OCI-LY7 (cell line): ENCODE measurements at regions not wholly inside any gene's neighbourhood (a gene's known extent, or its start where the extent isn't known, plus 50 kb on each side); places are given as distances from the start of the nearest gene placed in this dataset.

Source experiments
- CTCF ChIP-seq: fragments of 200-600 bp; sonication (generic); conservative IDR thresholded peaks from 2 replicates; pipeline ENCODE4 v1.5.1; 2014; ENCODE audit warnings: mild to moderate bottlenecking, antibody characterized with exemption, low read length, moderate library complexity, mixed read lengths
- EZH2phosphoT487 ChIP-seq: fragments of 200-600 bp; sonication (generic); IDR thresholded peaks from 2 replicates; pipeline ENCODE4 v1.6.1; 2018; ENCODE audit warnings: low read depth, borderline replicate concordance, mild to moderate bottlenecking, mixed run types, antibody characterized with exemption, low read length, moderate library complexity, mixed read lengths

GRCh38 chr11:88042647-88043046 lies 132.6 kb downstream of the RAB38 start:
- TF ChIP-seq CTCF = no peak
- no peak for TF ChIP-seq EZH2phosphoT487
